WTC11 (cell line): ENCODE measurements at regions not wholly inside any gene's neighbourhood (a gene's known extent, or its start where the extent isn't known, plus 50 kb on each side); places are given as distances from the start of the nearest gene placed in this dataset.

Experiments used
- ATAC-seq: fragments of 200-7000 bp; cut with Tn5 transposase; 2 replicates; pipeline ENCODE4 v1.10.0; 2021; ENCODE audit warnings: mild to moderate bottlenecking, moderate library complexity
- CTCF ChIA-PET: fragments of 300-600 bp; sonication (Branson Sonifier 250); formaldehyde crosslinking; loops from one replicate; lab custom pipeline; 2021; ENCODE audit warnings: antibody characterized with exemption; lab: Charles Lee
- POLR2A ChIA-PET: fragments of 350-600 bp; sonication (Branson Sonifier 250); formaldehyde crosslinking; loops from one replicate; lab custom pipeline; 2021; ENCODE audit warnings: antibody characterized with exemption; lab: Charles Lee
- DNase-seq: peaks from one replicate; pipeline ENCODE4 v3.0.0; 2021; ENCODE audit warnings: low spot score
- H3K27ac Mint-ChIP-seq: 2 replicates; pipeline ENCODE4 v1.8.0; 2021; ENCODE audit warnings: mixed read lengths
- H3K27me3 Mint-ChIP-seq: 2 replicates; pipeline ENCODE4 v1.8.0; 2021; ENCODE audit warnings: low read depth, mild to moderate bottlenecking, moderate library complexity, mixed read lengths
- H3K36me3 Mint-ChIP-seq: 2 replicates; pipeline ENCODE4 v1.8.0; 2021; ENCODE audit warnings: mixed read lengths
- H3K4me1 Mint-ChIP-seq: 2 replicates; pipeline ENCODE4 v1.8.0; 2022; ENCODE audit warnings: mixed read lengths
- H3K4me3 Mint-ChIP-seq: 2 replicates; pipeline ENCODE4 v1.8.0; 2021; ENCODE audit warnings: mild to moderate bottlenecking, moderate library complexity, mixed read lengths
- H3K9me3 Mint-ChIP-seq: 2 replicates; pipeline ENCODE4 v1.8.0; 2021; ENCODE audit warnings: mixed read lengths
- FOXP1 ChIP-seq: sonication (generic); formaldehyde crosslinking; IDR thresholded peaks from 2 replicates; pipeline ENCODE4 v1.8.0; 2022; ENCODE audit warnings: missing genetic modification reagents, mild to moderate bottlenecking, moderate library complexity, borderline replicate concordance
- GABPB1 ChIP-seq: sonication (generic); formaldehyde crosslinking; IDR thresholded peaks from 2 replicates; pipeline ENCODE4 v1.8.1; 2023; ENCODE audit warnings: mild to moderate bottlenecking, missing genetic modification reagents
- IRF2 ChIP-seq: sonication (generic); formaldehyde crosslinking; IDR thresholded peaks from 2 replicates; pipeline ENCODE4 v1.8.0; 2022; ENCODE audit warnings: low read depth, missing genetic modification reagents, borderline replicate concordance
- KAT7 ChIP-seq: sonication (generic); formaldehyde crosslinking; IDR thresholded peaks from 2 replicates; pipeline ENCODE4 v1.8.1; 2023; ENCODE audit warnings: missing genetic modification reagents, mild to moderate bottlenecking, borderline replicate concordance
- MXD4 ChIP-seq: fragments of 250-450 bp; sonication (Bioruptor Pico); IDR thresholded peaks from 2 replicates; pipeline ENCODE4 v1.8.0; 2021; ENCODE audit warnings: mild to moderate bottlenecking, moderate library complexity, borderline replicate concordance
- NR2C2 ChIP-seq: sonication (generic); formaldehyde crosslinking; IDR thresholded peaks from 2 replicates; pipeline ENCODE4 v1.8.0; 2022; ENCODE audit warnings: mild to moderate bottlenecking, missing genetic modification reagents
- SP1 ChIP-seq: sonication (generic); formaldehyde crosslinking; conservative IDR thresholded peaks from 2 replicates; pipeline ENCODE4 v1.8.1; 2022; ENCODE audit warnings: missing genetic modification reagents
- TP53 ChIP-seq: sonication (generic); formaldehyde crosslinking; IDR thresholded peaks from 2 replicates; pipeline ENCODE4 v1.8.1; 2023; ENCODE audit warnings: mild to moderate bottlenecking, missing genetic modification reagents
- ZNF232 ChIP-seq: sonication (generic); formaldehyde crosslinking; IDR thresholded peaks from 2 replicates; pipeline ENCODE4 v1.8.0; 2022; ENCODE audit warnings: mild to moderate bottlenecking, missing genetic modification reagents
- TF ChIP-seq, protein P1 (sequence below): sonication (generic); formaldehyde crosslinking; IDR thresholded peaks from 2 replicates; pipeline ENCODE4 v1.8.1; 2023; ENCODE audit warnings: mild to moderate bottlenecking, missing genetic modification reagents, moderate library complexity
- TF ChIP-seq, protein P2 (sequence below): sonication (generic); formaldehyde crosslinking; IDR thresholded peaks from 2 replicates; pipeline ENCODE4 v1.8.1; 2022; ENCODE audit warnings: mild to moderate bottlenecking, moderate library complexity, missing genetic modification reagents
- TF ChIP-seq, protein P3 (sequence below): sonication (generic); formaldehyde crosslinking; IDR thresholded peaks from 2 replicates; pipeline ENCODE4 v1.8.1; 2023; ENCODE audit warnings: mild to moderate bottlenecking, missing genetic modification reagents
- TF ChIP-seq, protein P4 (sequence below): sonication (generic); formaldehyde crosslinking; IDR thresholded peaks from 2 replicates; pipeline ENCODE4 v1.8.1; 2022; ENCODE audit warnings: low read depth, mild to moderate bottlenecking, moderate library complexity, missing genetic modification reagents, borderline replicate concordance
- TF ChIP-seq, protein P5 (sequence below): fragments of 250-450 bp; sonication (Bioruptor Pico); IDR thresholded peaks from 2 replicates; pipeline ENCODE4 v1.9.0; 2021; ENCODE audit warnings: mild to moderate bottlenecking
- TF ChIP-seq, protein P6 (sequence below): sonication (generic); formaldehyde crosslinking; IDR thresholded peaks from 2 replicates; pipeline ENCODE4 v1.8.0; 2022; ENCODE audit warnings: missing genetic modification reagents

DNA sequence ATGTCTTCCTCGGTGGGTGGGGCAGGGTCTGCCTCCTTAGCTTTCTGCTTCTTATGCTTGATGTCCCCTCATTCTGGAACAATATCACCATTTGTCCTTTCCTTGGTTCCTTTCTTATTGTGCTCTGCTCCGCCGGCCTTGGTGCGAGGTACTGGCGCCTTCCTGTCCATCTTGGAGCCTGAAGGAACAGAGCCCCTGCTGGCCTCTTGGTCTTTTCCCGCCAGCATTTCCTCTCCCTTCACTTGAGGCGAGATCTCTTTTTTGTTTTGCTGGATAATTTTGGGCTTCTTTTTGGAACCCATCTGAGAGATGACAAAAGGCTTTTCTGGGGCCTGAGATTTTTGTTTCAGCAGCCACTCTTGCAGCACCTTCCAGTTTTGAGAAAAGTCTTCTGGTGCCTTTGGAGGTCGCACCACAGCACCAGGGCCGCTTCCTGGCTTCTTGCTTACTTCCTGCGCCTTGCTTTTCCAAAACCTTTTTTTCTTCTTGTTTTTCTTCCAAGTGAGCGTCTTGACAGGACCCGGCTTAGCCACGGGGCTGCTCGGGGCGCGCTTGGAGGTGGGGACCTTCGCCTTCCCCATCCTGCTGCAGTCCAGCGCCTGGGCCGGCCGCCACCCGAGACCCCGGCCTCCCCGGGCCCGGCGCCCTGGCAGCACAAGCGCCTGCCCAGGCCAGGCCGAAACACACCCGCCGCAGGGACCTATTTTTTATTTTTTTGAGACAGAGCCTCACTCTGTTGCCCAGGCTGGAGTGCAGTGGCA lies 127.1 kb downstream of the KLF13 start (continued):
- TF ChIP-seq, protein P1, sequence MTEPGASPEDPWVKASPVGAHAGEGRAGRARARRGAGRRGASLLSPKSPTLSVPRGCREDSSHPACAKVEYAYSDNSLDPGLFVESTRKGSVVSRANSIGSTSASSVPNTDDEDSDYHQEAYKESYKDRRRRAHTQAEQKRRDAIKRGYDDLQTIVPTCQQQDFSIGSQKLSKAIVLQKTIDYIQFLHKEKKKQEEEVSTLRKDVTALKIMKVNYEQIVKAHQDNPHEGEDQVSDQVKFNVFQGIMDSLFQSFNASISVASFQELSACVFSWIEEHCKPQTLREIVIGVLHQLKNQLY (CRISPR knock-in tag): no peak
- TF ChIP-seq NR2C2 (CRISPR knock-in tag): no peak
- TF ChIP-seq, all 79 proteins: peak for 0

DNA sequence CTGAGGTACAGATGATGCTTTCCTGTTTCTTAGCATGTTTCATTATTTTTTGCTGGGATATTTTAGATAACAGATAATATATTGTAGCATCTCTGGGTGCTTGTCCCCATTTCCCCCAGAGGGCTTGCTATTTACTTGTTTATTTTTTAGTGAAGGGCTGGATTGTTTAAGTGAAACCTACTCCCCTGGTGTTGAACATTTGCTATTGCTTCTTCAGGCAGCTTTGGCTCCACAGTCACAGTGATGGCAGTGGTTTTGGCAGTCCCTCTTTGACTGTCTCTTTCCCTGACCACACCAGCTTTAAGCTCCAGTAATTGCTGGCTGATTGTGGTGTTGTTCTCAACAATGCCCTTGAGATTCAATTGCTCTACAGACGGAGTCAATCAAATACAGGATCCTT lies 128.9 kb downstream of the KLF13 start:
- no peak overlapping the region for H3K4me3 Mint-ChIP-seq
- ATAC-seq (peak; percentile 73), DNase-seq (no peak)
- ChIA-PET CTCF (interaction anchor here (1.0 to 1.5 kb wide), 7 partner anchors 11 to 326 kb away, joined by 3 to 5 read pairs (median 4); no protein-coding TSS in a partner anchor), POLR2A (no interaction called here)
- H3K36me3 Mint-ChIP-seq: no peaks in the 10 kb centered on the region
- peaks cover 17% of the 10 kb centered on the region for H3K4me1 Mint-ChIP-seq
- H3K27me3 Mint-ChIP-seq: no peaks in the 10 kb centered on the region
- H3K27ac Mint-ChIP-seq: no peak overlapping the region
- TF ChIP-seq NR2C2 (CRISPR knock-in tag) (no peak), FOXP1 (CRISPR knock-in tag) (no peak), IRF2 (no peak), GABPB1 (CRISPR knock-in tag) (no peak)
- TF ChIP-seq, protein P2, sequence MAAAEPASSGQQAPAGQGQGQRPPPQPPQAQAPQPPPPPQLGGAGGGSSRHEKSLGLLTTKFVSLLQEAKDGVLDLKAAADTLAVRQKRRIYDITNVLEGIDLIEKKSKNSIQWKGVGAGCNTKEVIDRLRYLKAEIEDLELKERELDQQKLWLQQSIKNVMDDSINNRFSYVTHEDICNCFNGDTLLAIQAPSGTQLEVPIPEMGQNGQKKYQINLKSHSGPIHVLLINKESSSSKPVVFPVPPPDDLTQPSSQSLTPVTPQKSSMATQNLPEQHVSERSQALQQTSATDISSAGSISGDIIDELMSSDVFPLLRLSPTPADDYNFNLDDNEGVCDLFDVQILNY (CRISPR knock-in tag): no peak
- no peaks in the 10 kb centered on the region for H3K9me3 Mint-ChIP-seq

DNA sequence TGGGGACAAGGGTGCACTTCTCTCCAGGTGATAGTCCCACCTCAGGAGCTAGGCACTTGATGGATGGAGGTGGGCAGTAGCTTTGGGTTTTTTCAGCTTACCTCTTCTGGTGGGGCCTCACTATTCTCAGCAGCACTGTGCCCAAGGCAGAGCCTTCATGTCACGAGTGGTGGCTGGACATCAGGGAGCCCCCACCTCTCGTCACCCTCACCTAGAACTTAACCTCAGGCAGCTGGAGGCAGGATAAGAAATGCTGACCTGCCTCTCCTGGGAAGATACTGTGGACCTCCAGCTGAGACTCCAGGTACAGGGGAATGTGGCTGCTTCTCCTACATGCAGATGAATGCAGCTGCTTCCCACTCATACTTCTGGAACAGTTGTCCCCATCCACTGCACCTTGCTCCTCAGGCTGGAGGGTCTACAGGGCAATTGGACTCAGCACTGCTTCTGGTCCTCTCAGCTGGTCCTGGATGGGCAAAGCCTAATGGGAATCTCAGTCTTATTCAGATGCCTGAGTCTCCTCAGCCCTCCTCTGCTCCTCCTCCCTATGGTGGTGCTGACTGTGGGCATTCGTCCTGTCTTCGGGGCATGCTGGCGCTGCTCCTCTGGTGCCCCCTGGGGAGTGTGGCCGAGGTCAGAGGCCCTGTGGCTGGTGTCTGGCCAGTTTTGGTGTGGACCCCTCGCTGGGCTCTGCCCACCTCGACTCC lies 129.9 kb downstream of the KLF13 start:
- ATAC-seq: no peak
- H3K4me3 Mint-ChIP-seq: no peak overlapping the region

More for the DNA sequence above, 129.9 kb downstream of the KLF13 start:
- peaks cover 17% of the 10 kb centered on the region for H3K4me1 Mint-ChIP-seq
- no peaks in the 10 kb centered on the region for H3K36me3 Mint-ChIP-seq
- no peak for TF ChIP-seq KAT7 (CRISPR knock-in tag)
- no peak for TF ChIP-seq ZNF232
- TF ChIP-seq, protein P3, sequence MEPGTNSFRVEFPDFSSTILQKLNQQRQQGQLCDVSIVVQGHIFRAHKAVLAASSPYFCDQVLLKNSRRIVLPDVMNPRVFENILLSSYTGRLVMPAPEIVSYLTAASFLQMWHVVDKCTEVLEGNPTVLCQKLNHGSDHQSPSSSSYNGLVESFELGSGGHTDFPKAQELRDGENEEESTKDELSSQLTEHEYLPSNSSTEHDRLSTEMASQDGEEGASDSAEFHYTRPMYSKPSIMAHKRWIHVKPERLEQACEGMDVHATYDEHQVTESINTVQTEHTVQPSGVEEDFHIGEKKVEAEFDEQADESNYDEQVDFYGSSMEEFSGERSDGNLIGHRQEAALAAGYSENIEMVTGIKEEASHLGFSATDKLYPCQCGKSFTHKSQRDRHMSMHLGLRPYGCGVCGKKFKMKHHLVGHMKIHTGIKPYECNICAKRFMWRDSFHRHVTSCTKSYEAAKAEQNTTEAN (CRISPR knock-in tag): no peak
- TF ChIP-seq, protein P4, sequence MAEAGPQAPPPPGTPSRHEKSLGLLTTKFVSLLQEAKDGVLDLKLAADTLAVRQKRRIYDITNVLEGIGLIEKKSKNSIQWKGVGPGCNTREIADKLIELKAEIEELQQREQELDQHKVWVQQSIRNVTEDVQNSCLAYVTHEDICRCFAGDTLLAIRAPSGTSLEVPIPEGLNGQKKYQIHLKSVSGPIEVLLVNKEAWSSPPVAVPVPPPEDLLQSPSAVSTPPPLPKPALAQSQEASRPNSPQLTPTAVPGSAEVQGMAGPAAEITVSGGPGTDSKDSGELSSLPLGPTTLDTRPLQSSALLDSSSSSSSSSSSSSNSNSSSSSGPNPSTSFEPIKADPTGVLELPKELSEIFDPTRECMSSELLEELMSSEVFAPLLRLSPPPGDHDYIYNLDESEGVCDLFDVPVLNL (CRISPR knock-in tag): no peak
- TF ChIP-seq, protein P5, sequence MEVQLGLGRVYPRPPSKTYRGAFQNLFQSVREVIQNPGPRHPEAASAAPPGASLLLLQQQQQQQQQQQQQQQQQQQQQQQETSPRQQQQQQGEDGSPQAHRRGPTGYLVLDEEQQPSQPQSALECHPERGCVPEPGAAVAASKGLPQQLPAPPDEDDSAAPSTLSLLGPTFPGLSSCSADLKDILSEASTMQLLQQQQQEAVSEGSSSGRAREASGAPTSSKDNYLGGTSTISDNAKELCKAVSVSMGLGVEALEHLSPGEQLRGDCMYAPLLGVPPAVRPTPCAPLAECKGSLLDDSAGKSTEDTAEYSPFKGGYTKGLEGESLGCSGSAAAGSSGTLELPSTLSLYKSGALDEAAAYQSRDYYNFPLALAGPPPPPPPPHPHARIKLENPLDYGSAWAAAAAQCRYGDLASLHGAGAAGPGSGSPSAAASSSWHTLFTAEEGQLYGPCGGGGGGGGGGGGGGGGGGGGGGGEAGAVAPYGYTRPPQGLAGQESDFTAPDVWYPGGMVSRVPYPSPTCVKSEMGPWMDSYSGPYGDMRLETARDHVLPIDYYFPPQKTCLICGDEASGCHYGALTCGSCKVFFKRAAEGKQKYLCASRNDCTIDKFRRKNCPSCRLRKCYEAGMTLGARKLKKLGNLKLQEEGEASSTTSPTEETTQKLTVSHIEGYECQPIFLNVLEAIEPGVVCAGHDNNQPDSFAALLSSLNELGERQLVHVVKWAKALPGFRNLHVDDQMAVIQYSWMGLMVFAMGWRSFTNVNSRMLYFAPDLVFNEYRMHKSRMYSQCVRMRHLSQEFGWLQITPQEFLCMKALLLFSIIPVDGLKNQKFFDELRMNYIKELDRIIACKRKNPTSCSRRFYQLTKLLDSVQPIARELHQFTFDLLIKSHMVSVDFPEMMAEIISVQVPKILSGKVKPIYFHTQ: no peak
- no peak for TF ChIP-seq SP1 (CRISPR knock-in tag)
- TF ChIP-seq TP53 (CRISPR knock-in tag): no peak
- TF ChIP-seq, protein P6, sequence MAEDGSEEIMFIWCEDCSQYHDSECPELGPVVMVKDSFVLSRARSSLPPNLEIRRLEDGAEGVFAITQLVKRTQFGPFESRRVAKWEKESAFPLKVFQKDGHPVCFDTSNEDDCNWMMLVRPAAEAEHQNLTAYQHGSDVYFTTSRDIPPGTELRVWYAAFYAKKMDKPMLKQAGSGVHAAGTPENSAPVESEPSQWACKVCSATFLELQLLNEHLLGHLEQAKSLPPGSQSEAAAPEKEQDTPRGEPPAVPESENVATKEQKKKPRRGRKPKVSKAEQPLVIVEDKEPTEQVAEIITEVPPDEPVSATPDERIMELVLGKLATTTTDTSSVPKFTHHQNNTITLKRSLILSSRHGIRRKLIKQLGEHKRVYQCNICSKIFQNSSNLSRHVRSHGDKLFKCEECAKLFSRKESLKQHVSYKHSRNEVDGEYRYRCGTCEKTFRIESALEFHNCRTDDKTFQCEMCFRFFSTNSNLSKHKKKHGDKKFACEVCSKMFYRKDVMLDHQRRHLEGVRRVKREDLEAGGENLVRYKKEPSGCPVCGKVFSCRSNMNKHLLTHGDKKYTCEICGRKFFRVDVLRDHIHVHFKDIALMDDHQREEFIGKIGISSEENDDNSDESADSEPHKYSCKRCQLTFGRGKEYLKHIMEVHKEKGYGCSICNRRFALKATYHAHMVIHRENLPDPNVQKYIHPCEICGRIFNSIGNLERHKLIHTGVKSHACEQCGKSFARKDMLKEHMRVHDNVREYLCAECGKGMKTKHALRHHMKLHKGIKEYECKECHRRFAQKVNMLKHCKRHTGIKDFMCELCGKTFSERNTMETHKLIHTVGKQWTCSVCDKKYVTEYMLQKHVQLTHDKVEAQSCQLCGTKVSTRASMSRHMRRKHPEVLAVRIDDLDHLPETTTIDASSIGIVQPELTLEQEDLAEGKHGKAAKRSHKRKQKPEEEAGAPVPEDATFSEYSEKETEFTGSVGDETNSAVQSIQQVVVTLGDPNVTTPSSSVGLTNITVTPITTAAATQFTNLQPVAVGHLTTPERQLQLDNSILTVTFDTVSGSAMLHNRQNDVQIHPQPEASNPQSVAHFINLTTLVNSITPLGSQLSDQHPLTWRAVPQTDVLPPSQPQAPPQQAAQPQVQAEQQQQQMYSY (CRISPR knock-in tag): no peak
- no peak for TF ChIP-seq MXD4
- DNase-seq: no peak
- POLR2A ChIA-PET: no interaction called here
- no peaks in the 10 kb centered on the region for H3K9me3 Mint-ChIP-seq
- CTCF ChIA-PET: interaction anchor here (1.2 to 1.3 kb wide), 3 partner anchors 10 to 27 kb away, joined by 3 to 4 read pairs (median 3); no protein-coding TSS in a partner anchor
- H3K27me3 Mint-ChIP-seq: no peaks in the 10 kb centered on the region
- no peak overlapping the region for H3K27ac Mint-ChIP-seq
